ENCODE measurements at regions not wholly inside any gene's neighbourhood (a gene's known extent, or its start where the extent isn't known, plus 50 kb on each side); places are given as distances from the start of the nearest gene placed in this dataset.
"Not testable (repeated sequence)": the region's sequence is repeated elsewhere in the genome, so short reads cannot be mapped to it uniquely, and the experiment has no call there.

GRCh38 chr3:33957176-33957575, 158.7 kb downstream of the PDCD6IP start:
- no peak for DNase-seq

GRCh38 chr3:33958661-33959060, 160.2 kb downstream of the PDCD6IP start:
- DNase-seq, result no peak

- DNase-seq, result no peak
Observed at GRCh38 chr3:33962396-33962795, 164.0 kb downstream of the PDCD6IP start.

- DNase-seq, result not testable (repeated sequence)
Observed at GRCh38 chr3:33970180-33970579, 171.8 kb downstream of the PDCD6IP start.

- DNase-seq, result no peak
Observed at GRCh38 chr3:33971055-33971454, 172.6 kb downstream of the PDCD6IP start.

- no peak for DNase-seq
Observed at GRCh38 chr3:33975463-33975862, 177.0 kb downstream of the PDCD6IP start.

- DNase-seq, result no peak
Observed at GRCh38 chr3:33977227-33977626, 178.8 kb downstream of the PDCD6IP start.

GRCh38 chr3:33980252-33980651, 181.8 kb downstream of the PDCD6IP start:
- DNase-seq, result no peak

GRCh38 chr3:33982269-33982798, 183.9 kb downstream of the PDCD6IP start:
- no peak for DNase-seq

GRCh38 chr3:33982949-33983348, 184.5 kb downstream of the PDCD6IP start:
- DNase-seq, result not testable (repeated sequence)

GRCh38 chr3:33989229-33989628, 190.8 kb downstream of the PDCD6IP start:
- no peak for DNase-seq

- DNase-seq, result no peak
Observed at GRCh38 chr3:33991673-33992072, 193.2 kb downstream of the PDCD6IP start.

- no peak for DNase-seq
Observed at GRCh38 chr3:33993631-33994030, 195.2 kb downstream of the PDCD6IP start.

GRCh38 chr3:33994568-33994967, 196.1 kb downstream of the PDCD6IP start:
- no peak for DNase-seq

- DNase-seq, result no peak
Observed at GRCh38 chr3:34000301-34000700, 201.9 kb downstream of the PDCD6IP start.

- no peak for DNase-seq
Observed at GRCh38 chr3:34001022-34001421, 202.6 kb downstream of the PDCD6IP start.

GRCh38 chr3:34001990-34002389, 203.6 kb downstream of the PDCD6IP start:
- DNase-seq, result no peak

- no peak for DNase-seq
Observed at GRCh38 chr3:34002569-34003100, 204.2 kb downstream of the PDCD6IP start.

- no peak for DNase-seq
Observed at GRCh38 chr3:34005886-34006285, 207.5 kb downstream of the PDCD6IP start.

GRCh38 chr3:34008191-34008590, 209.8 kb downstream of the PDCD6IP start:
- DNase-seq, result no peak

GRCh38 chr3:34008836-34009809, 210.7 kb downstream of the PDCD6IP start:
- no peak for DNase-seq

GRCh38 chr3:34011171-34012101, 213.0 kb downstream of the PDCD6IP start:
- DNase-seq, result no peak

GRCh38 chr3:34012102-34012461, 213.7 kb downstream of the PDCD6IP start:
- no peak for DNase-seq

Measured in NCI-H187 (cell line).